ENCODE measurements at regions not wholly inside any gene's neighbourhood (a gene's known extent, or its start where the extent isn't known, plus 50 kb on each side); places are given as distances from the start of the nearest gene placed in this dataset.

- TF ChIP-seq CTCF (conservative IDR thresholded peaks at IDR 0.05; ENCODE audit: low read length) (no peak), EZH2phosphoT487 (IDR thresholded peaks at IDR 0.05; ENCODE audit: borderline replicate concordance, low read depth, low read length) (no peak)
These were observed 145.5 kb downstream of the NUF2 start for GRCh38 chr1:163467289-163467688.
